Thyroid gland (tissue), 4 donors: ENCODE measurements at regions not wholly inside any gene's neighbourhood (a gene's known extent, or its start where the extent isn't known, plus 50 kb on each side); places are given as distances from the start of the nearest gene placed in this dataset.

Experiments
- POLR2A ChIP-seq, 2 donors: fragments of 450-650 bp; IDR thresholded peaks; one replicate each; pipeline ENCODE4 v1.6.1; 2017; ENCODE audit warnings: antibody characterized with exemption in 2 of 2, mild to moderate bottlenecking in 2 of 2, moderate library complexity in 1 of 2
- TF ChIP-seq, protein P1 (sequence below), 6 experiments: fragments of 200-600 bp in 3 of 6; fragments of 450-650 bp in 3 of 6; sonication (generic) in 3 of 6; IDR thresholded peaks; one replicate each; pipeline ENCODE4 v1.5.1; 2016 to 2019; ENCODE audit warnings: antibody characterized with exemption in 6 of 6, mild to moderate bottlenecking in 2 of 6, inconsistent platforms in 1 of 6, moderate library complexity in 1 of 6

DNA sequence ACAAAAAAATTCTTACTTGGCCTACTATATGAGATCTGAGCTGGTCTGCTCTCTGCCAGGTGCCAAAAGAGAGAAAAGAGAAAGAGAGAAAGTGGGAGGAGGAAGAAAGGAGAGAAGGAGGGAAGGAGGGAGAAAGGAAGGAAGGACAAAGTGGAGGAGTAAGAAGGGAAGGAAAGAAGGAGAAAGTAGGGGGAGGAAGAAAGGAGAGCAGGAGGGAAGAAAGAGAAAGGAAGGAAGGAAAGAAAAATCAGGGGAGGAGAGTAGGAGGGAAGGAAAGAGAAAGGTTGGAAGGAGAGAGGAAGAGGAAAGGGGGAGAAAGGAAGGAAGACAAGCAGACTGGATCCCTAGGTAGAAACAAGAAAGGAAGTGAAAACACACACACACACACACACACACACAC, 96.8 kb downstream of the RPS29 start:
- no peak for TF ChIP-seq POLR2A (IDR thresholded peaks at IDR 0.05)
- TF ChIP-seq, protein P1, sequence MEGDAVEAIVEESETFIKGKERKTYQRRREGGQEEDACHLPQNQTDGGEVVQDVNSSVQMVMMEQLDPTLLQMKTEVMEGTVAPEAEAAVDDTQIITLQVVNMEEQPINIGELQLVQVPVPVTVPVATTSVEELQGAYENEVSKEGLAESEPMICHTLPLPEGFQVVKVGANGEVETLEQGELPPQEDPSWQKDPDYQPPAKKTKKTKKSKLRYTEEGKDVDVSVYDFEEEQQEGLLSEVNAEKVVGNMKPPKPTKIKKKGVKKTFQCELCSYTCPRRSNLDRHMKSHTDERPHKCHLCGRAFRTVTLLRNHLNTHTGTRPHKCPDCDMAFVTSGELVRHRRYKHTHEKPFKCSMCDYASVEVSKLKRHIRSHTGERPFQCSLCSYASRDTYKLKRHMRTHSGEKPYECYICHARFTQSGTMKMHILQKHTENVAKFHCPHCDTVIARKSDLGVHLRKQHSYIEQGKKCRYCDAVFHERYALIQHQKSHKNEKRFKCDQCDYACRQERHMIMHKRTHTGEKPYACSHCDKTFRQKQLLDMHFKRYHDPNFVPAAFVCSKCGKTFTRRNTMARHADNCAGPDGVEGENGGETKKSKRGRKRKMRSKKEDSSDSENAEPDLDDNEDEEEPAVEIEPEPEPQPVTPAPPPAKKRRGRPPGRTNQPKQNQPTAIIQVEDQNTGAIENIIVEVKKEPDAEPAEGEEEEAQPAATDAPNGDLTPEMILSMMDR (IDR thresholded peaks at IDR 0.05): no peak
